NCI-H2227 (cell line): ENCODE measurements at regions not wholly inside any gene's neighbourhood (a gene's known extent, or its start where the extent isn't known, plus 50 kb on each side); places are given as distances from the start of the nearest gene placed in this dataset.
"Not testable (repeated sequence)": the region's sequence is repeated elsewhere in the genome, so short reads cannot be mapped to it uniquely, and the experiment has no call there.

Source experiments
- DNase-seq: peaks from one replicate; lab custom pipeline; 2025; ENCODE audit not compliant: unreplicated experiment; lab: John Stamatoyannopoulos, UW

DNA sequence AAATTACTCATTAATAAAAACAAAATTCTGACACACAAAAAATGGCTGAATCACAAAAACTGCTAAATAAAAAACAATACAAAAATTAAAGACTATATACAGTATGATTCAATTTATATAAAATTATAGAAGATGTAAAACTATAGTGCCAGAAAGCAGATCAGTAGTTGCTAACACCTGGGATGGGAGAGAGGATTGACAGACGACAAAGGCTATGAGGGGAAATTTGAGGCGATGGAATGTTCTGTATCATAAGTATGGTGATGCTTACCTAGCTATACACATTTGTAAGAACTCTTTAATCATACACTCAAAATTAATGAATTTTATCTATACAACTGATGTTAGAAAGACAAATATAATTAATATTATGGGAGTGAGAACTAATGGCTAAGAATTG is 247.9 kb upstream of the GJE1 start:
- DNase-seq: no peak

- no peak for DNase-seq
These were observed 254.0 kb upstream of the GJE1 start for GRCh38 chr6:141878686-141879085.

GRCh38 chr6:141877275-141877983 is 255.3 kb upstream of the GJE1 start:
- no peak for DNase-seq

GRCh38 chr6:141874930-141875602 is 257.7 kb upstream of the GJE1 start:
- no peak for DNase-seq

DNA sequence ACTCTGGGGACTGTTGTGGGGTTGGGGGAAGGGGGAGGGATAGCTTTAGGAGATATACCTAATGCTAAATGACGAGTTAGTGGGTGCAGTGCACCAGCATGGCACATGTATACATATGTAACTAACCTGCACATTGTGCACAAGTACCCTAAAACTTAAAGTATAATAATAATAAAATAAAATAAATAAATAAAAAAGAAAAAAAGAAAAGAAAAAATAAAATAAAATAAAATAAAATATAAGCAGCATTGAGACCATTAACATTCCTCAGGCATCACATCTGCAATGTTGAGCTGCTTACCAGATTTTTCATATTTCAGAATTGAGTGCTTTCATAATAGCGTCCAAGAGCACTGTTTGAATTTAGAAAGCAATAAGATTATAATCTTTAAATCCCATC is 263.2 kb upstream of the GJE1 start:
- not testable (repeated sequence) for DNase-seq

DNA sequence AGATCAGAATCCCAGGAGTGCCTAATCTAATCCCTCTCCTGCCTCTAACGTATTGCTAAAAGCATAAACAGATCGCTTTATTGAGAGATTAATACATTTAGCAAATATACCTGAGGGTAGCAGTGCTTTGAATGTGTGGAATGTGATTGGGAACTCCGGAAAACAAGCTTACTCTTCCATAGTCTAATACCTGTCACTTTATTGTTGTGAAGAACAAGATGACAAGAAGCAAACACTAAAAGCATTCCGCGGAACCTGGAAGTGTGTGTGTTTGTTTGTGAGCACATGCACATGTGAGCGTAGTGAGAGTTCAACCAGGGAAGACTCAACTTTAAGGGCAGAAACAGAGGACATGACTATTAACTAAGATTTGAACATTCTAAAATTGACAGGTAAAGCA is 265.0 kb upstream of the GJE1 start:
- no peak for DNase-seq

DNA sequence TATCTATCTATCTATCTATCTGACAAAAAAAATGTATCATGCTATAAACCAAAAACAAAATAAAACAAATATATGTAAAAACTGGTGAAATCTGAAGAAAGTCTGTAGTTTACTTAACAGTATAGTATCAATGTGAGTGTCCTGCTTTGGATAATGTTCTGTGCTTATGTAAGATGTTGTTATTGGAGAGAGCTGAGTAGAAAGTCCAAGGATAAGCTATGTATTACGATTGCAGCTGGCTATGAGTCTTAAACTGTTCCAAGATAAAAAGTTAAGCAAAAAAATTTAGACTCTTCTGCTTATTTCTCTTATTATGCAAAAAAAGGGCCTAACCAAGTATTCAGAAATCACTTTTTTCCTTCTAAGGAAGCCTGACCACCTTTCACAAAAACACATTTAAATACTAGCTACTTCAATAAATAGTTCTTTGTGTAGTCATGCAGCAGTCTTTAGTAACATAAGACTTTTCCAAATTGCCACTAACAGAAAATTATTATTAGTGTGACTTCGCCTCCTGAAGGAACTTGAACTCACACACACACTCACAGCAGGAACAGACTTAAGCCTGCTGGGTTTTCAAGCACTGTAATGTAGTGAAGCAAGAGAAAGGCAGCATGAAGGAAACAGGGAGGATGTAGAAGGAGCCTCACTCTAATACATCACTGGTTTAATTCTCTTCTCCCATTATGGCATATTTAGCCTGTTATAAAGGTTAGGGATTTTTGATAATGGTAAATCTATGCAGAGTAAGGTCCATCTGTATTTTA is 265.8 kb upstream of the GJE1 start:
- no peak for DNase-seq

DNA sequence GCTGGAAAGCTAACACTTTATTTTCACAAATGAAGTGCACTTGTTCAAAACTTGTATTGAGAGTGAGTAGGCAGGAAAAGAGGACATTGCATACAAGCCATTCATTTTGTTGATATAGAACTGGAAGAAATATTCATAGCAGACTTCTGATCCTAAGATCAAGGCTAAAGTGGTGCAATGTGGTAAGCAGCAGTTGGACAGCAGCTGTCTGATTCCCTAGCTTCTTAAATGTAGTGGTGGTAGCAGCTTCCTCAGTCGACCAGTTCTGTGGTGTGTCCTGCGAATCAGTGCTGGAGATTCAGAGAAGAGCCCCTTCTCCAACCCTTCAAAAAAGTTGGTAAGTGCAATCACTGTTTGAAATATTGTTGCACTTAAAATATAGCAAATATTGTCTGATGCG is 281.7 kb upstream of the GJE1 start:
- DNase-seq: no peak

- DNase-seq: no peak
These were observed 284.5 kb upstream of the GJE1 start for GRCh38 chr6:141848029-141848890.

DNA sequence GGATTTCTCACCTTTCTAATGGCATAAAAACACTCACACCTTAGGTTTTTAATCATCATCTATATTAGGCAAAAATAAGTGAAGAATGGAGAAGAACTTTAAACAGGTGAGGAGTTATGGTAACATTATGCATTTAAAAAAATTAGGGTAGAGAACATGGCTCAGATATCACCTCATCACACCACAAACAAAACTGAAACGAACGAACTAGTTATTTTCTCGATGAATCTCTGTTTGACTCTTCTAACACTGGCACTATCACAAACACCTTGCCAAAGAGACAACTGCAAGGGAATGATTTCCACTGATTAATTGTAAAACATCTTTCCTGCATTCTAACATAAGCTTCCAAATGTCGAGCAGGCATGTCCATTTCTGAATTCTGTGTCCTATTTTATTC is 286.1 kb upstream of the GJE1 start:
- no peak for DNase-seq

DNA sequence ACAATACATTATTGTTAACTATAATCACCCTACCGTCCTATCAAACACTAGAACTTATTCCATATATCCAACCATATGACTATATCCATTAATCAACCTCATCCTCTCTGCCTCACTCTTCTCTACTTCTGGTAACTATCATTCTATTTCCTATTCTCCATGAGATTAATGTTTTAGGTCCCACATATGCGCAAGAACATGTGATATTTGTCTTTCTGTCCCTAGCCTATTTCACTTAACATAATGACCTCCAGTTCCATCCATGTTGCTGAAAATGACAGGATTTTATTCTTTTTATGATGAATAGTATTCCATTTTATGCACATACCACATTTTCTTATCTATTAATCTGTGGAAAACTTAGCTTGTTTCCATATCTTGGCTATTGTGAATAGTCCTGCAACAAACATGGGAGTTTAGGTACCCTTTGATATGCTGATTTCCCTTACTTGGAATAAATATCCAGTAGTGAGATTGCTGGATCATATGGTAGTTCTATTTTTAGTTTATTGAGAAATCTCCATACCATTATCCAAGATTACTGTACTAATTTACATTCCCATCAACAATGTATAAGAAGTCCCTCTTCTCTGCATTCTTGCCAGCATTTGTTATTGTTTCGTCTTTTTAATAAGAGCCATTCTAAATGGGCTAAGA is 289.4 kb upstream of the GJE1 start:
- no peak for DNase-seq

DNA sequence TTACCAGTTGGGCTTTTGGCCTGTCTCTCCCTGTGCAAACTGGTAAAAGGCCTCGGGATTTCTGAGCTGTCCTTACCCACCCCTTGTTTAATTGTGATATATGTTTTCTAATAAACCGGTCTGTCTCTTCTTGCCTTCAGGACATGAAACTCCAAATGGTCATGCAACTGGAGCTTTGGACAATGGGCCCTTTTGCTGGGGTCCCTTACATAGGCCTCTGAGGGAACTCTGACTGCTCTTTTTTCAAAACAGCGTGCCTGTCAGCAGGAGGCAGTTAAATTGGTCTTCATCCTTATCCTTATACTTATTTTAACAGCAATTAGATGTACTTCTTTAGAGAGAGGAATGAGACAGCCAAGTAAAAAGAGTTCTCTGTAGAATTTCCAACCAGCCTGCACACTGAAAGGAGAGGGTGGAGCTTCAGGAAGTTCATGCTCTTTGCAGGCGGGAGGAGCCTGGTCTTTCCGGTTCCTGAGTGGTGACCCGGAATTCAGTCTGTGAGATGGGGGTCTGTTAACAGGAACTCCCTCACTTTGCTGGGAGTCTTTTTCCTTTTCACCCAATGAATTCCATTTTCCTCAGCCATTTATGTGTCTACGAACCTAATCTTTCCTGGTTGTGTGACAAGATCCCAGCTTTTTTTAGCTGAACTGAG is 299.6 kb upstream of the GJE1 start:
- no peak for DNase-seq

- no peak for DNase-seq
These were observed 302.2 kb upstream of the GJE1 start for GRCh38 chr6:141830530-141830929.

- no peak for DNase-seq
These were observed 303.0 kb upstream of the GJE1 start for GRCh38 chr6:141829566-141830360.

DNA sequence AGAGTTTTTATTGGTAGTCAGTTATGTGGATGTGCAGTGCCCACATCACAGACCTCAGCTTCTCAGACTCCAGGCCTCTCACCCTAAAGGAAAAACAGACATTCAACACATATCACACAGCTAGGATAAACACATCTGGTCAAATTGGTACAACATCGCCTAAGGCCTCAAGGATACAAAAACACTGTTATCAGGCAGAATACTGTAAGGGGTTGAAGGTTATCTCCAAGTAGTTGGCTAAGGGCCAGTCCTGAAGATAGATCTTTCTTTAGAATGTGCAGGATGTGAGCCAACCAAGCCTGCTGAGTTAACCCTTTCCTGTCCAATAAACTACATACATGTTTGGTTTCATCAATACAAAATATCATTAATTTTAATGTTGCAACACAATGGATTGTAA is 308.4 kb upstream of the GJE1 start:
- no peak for DNase-seq

- not testable (repeated sequence) for DNase-seq
These were observed 317.7 kb upstream of the GJE1 start for GRCh38 chr6:141815039-141815438.

DNA sequence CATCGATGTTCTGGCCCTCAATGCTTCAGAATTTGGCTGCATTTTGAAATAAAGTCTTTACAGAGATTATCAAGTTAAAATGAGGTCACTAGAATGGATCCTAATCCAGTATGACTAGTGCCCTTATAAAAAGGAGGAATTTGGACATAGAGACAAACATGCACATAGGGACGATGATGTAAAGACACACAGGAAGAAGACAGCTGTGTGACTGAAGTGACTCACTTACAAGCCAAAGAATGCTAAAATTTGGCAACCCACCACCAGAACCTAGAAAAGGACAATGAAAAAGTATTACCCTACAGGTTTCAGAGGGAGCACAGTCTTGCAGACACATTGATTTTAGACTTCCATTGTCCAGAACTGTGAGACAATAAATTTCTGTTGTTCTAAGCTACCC is 322.8 kb upstream of the GJE1 start:
- DNase-seq: no peak

GRCh38 chr6:141808662-141809061 is 324.1 kb upstream of the GJE1 start:
- DNase-seq: no peak

DNA sequence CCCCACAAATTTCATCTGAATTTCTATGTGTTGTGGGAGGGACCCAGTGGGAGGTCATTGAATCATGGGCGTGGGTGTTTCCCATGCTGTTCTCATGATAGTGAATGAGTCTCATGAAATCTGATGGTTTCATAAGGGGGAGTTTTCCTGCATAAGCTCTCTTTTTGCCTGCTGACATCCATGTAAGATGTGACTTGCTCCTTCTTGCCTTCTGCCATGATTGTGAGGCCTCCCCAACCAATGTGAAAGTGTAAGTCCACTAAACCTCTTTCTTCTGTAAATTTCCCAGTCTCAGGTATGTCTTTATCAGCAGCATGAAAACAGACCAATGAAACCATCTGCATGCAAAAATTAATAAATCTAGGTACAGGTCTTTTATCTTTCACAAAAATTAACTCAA is 331.8 kb upstream of the GJE1 start:
- not testable (repeated sequence) for DNase-seq
